IPS DF 6.9 (cell line): ENCODE measurements at regions not wholly inside any gene's neighbourhood (a gene's known extent, or its start where the extent isn't known, plus 50 kb on each side); places are given as distances from the start of the nearest gene placed in this dataset.
A peak's percentile ranks its signal among the peaks of the same experiment; 100 is the strongest.

Experiments used
- DNase-seq: peaks from one replicate; pipeline ENCODE4 v3.0.0-alpha.2; 2013; ENCODE audit warnings: low read depth, low spot score
- H3K27ac ChIP-seq: one replicate; pipeline ENCODE4 v1.5.1; 2013; ENCODE audit warnings: low read length, control low read depth
- H3K27me3 ChIP-seq: 2 replicates; pipeline ENCODE4 v1.6.1; 2013; ENCODE audit warnings: mild to moderate bottlenecking, low read length; ENCODE audit not compliant: control insufficient read depth, insufficient read depth
- H3K36me3 ChIP-seq: 2 replicates; pipeline ENCODE4 v1.6.1; 2013; ENCODE audit warnings: low read length; ENCODE audit not compliant: control insufficient read depth, insufficient read depth
- H3K4me1 ChIP-seq: 2 replicates; pipeline ENCODE4 v1.6.1; 2013; ENCODE audit warnings: low read length; ENCODE audit not compliant: control insufficient read depth, insufficient read depth
- H3K4me3 ChIP-seq: 2 replicates; pipeline ENCODE4 v1.5.1; 2013; ENCODE audit warnings: mild to moderate bottlenecking, low read length
- H3K9me3 ChIP-seq: 2 replicates; pipeline ENCODE4 v1.6.1; 2013; ENCODE audit warnings: low read length, inconsistent platforms; ENCODE audit not compliant: control insufficient read depth, insufficient read depth
- WGBS: extraction: QIAGEN DNeasy Blood & Tissue Kit; methylation state at CpG from one replicate; pipeline ENCODE4 v1.1.7; 2013; ENCODE audit warnings: mixed read lengths, missing lambda C conversion rate; ENCODE audit not compliant: insufficient read length, insufficient coverage; 5-methylcytosine and 5-hydroxymethylcytosine counted together

DNA sequence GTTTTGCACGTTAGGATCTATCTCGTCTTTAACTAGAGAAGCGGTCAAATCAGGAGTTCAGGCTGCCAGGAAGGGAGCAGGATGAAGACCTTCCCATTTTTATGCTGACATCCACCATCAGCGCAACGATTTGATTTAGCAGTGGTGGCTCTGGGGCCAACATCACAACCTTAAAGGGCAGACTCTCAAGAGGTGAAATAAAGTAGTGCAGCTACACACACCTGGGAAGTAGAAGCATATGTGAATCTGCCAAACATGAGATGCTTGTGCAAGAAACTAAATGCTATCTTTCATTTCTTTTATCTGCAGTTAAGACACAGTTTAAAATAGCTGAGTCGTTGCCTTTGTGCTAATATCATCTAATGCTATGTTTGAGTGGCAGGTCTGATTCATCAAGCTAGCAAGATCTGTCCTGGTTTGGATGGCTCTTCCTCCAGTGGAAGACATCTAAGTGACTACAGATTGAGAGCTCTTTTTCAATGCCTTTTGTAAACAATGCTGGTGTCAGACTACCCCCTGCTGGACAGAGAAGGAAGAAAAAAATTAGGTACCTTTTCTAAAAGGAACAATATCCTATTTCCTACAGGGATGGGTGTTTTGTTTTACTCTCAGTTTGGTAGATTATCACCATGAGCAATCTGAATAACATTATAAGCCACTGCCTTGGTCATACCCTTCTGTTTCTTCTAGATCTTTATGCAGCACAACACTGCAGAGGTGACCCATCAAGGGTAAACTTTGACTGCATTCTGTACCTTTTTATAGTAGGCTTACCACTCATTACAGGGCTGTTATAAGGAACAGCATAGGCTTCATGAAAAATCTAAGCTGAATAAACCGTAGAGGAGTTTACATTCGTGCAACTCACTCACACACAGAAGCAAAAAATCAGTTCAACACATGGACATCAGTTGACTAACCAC lies 171.6 kb upstream of the FBXL4 start:
- no CpG with 5 or more reads among the region's 8 CpGs for WGBS
- DNase-seq: peak; percentile 11
- Histone ChIP-seq H3K36me3 (no peaks in the 10 kb centered on the region), H3K4me3 (no peak overlapping the region), H3K27ac (no peak overlapping the region), H3K9me3 (no peaks in the 10 kb centered on the region), H3K4me1 (no peaks in the 10 kb centered on the region), H3K27me3 (no peaks in the 10 kb centered on the region)

DNA sequence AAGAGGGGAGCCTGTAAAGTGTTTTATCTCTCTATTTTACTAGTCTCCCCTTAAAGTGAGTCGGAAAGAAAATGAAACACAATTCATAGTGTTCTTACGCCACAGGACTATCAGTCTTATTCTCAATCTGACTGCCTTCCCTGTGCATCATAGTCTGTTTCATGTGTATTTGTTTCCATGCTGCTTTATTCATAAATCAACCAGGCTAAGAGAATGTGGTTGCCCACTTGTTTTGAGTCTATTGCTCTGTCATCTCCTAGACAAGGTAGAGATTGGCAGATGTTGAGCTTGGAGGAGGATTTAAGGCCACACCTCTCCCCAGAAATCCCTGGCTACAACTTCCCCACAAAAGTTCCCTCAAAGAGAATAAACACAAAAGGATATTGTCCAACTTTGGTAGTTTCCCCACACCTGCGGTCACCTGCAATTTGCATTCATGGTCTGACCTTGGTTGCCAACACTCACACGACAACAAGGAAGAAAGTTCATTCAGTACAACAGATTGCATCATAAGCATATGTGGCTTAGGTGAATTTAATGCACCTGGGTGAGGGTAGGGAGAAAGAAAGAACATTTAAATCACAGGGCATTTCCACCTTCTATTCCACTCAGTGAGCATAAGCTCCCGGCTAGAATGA lies 167.1 kb upstream of the FBXL4 start:
- WGBS: no CpG with 5 or more reads among the region's 5 CpGs
- H3K4me3 ChIP-seq: no peak overlapping the region
- H3K36me3 ChIP-seq: no peaks in the 10 kb centered on the region
- H3K9me3 ChIP-seq: no peaks in the 10 kb centered on the region
- H3K27ac ChIP-seq: no peak overlapping the region
- H3K4me1 ChIP-seq: no peaks in the 10 kb centered on the region
- no peaks in the 10 kb centered on the region for H3K27me3 ChIP-seq
- DNase-seq: no peak

DNA sequence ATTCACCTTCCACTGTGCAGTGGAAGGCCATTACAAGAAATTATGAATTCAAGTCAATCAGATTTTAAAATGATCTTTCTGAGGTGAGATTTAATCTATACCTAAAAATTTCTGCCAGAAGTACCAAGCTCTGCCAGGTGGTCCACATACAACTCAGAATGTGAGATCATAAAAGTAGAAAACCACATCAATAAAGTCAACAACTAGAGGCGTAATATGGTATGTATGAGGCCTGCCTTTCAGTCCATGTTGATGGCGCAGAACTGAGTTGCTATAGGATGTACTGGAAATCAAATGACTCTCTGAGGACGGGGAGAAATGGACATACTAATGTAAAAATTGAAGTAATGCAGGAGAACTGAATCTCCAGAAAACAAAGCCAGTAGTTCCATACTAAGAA lies 163.8 kb upstream of the FBXL4 start:
- Histone ChIP-seq H3K4me1 (no peaks in the 10 kb centered on the region), H3K27ac (no peak overlapping the region), H3K36me3 (no peaks in the 10 kb centered on the region), H3K27me3 (no peaks in the 10 kb centered on the region), H3K9me3 (no peaks in the 10 kb centered on the region), H3K4me3 (no peak overlapping the region)
- WGBS: no CpG with 5 or more reads among the region's 3 CpGs
- no peak for DNase-seq

DNA sequence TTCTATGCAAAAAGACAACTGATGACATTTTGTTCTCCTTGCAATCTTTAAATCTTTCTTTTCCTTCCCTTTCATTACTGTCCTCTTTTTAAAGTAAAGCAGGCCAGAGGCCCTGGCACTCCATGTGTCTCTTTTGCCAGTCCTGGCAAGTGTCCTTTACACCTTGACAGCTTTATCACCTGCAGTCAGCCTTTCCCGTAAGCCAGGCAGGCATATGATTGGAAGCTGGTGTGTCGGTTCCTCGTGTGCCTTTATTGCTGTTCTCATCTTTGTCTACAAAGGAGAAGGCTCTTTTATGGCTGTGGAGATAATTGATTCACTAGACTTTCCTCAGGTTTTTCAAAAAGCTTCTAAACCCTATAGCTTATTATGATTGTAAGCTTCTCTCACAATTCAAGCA lies 162.3 kb upstream of the FBXL4 start:
- Histone ChIP-seq H3K9me3 (no peaks in the 10 kb centered on the region), H3K4me1 (no peaks in the 10 kb centered on the region), H3K36me3 (no peaks in the 10 kb centered on the region), H3K27me3 (no peaks in the 10 kb centered on the region), H3K27ac (no peak overlapping the region), H3K4me3 (no peak overlapping the region)
- DNase-seq: no peak
- WGBS: no CpG with 5 or more reads among the region's 3 CpGs

DNA sequence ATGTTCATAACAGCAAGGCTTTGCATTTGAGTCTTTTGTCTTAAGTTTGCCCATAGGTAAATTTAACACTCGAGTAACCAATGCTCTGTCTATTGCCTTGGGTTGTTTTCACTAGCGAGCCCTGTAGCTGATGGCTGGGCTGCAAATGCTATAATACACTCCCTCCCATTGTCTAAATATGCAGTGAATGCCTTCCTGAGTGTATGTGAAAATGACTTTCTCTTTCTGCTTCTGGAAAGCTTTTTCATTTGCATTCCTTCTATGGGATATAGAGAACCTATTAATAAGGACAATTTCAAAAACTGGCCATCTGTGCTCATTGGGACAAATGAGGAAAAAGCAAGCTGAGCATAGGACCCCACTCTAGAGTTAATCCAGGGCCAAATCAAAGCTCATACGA lies 156.5 kb upstream of the FBXL4 start:
- no peaks in the 10 kb centered on the region for H3K27me3 ChIP-seq
- no peaks in the 10 kb centered on the region for H3K4me1 ChIP-seq
- H3K9me3 ChIP-seq: no peaks in the 10 kb centered on the region
- no CpG with 5 or more reads among the region's 3 CpGs for WGBS
- H3K36me3 ChIP-seq: no peaks in the 10 kb centered on the region
- no peak overlapping the region for H3K27ac ChIP-seq
- no peak for DNase-seq
- no peak overlapping the region for H3K4me3 ChIP-seq

DNA sequence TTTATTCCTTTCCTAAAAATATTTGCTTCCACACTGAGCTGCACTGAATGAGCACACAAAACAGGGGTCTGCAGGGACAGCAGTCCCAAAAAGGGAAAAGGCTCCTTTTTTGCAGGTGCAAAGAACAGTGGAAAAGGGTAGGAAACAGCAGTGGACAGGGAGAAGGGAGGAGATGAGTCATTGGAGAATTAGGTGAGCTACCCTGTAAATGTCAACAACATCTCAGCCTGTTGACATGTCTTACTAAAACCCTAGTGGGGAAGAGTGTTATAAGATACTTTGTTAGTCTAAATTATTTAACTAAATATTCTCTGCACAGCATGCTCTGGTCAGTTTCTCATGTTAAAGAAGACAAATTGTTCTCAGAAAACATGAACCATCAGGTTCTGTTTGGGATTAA lies 151.5 kb upstream of the FBXL4 start:
- no peaks in the 10 kb centered on the region for H3K27me3 ChIP-seq

DNA sequence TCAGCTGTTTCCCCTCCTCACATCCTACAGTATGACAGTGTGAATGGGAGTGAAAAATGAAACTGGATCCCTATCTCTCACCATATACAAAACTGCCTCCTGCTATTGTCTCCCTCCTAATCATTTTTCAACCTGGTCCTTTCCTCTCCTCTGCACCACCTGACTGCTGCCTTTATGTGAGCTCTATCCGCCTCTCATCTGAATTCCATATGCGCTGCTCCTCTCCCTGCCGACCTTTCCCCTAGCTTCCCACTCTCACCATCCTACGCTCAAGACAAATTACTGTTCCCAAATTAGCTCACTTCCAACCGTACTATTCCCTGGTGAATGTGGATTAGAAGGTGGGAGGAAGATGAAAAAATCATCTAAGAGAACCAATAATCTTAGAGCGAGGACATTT lies 148.4 kb upstream of the FBXL4 start:
- Histone ChIP-seq H3K36me3 (no peaks in the 10 kb centered on the region), H3K9me3 (no peaks in the 10 kb centered on the region), H3K27me3 (no peaks in the 10 kb centered on the region), H3K4me3 (no peak overlapping the region), H3K4me1 (no peaks in the 10 kb centered on the region), H3K27ac (no peak overlapping the region)
- no peak for DNase-seq
- no CpG with 5 or more reads among the region's 6 CpGs for WGBS

More for the DNA sequence above, 151.5 kb upstream of the FBXL4 start:
- Histone ChIP-seq H3K36me3 (no peaks in the 10 kb centered on the region), H3K4me1 (no peaks in the 10 kb centered on the region), H3K4me3 (no peak overlapping the region), H3K9me3 (no peaks in the 10 kb centered on the region), H3K27ac (no peak overlapping the region)
- no peak for DNase-seq

DNA sequence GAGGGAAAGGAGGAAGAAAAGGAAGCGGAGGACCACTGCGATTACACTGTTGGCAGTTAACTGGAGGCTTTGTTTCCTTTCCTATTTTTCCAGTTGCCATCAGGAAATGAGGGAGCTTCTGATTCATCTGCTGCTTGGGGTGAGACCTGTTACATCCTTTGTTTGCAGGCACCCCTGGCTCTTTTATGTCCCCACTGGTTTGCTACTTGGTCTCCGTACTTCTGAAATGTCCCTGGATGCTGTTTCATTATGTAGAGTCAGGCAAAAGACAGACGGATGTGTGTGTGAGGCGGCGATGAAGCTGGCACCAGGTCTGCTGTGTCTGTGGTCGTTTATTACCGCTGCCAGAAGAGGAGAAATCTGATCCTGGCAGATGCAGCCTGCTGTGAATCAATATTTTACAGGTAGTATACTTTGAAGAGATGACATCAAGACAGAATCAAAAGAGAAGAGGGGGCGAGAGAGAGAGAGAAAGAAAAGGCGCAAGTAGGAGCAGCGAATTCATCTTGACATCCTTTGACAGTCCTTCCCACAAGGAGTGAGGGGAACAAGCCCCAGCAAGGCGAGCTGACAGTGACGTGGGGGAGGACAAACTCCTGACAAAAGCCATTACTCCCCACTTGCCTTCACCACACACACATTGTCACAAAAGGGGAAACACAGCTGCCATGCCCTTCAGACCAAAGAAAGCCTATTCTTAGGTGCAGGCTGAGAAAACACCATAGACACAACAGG lies 145.9 kb upstream of the FBXL4 start:
- no peak for DNase-seq
- no peaks in the 10 kb centered on the region for H3K9me3 ChIP-seq
- H3K27me3 ChIP-seq: no peaks in the 10 kb centered on the region
- H3K27ac ChIP-seq: no peak overlapping the region
- no peak overlapping the region for H3K4me3 ChIP-seq
- H3K36me3 ChIP-seq: no peaks in the 10 kb centered on the region
- H3K4me1 ChIP-seq: no peaks in the 10 kb centered on the region
- no CpG with 5 or more reads among the region's 13 CpGs for WGBS

DNA sequence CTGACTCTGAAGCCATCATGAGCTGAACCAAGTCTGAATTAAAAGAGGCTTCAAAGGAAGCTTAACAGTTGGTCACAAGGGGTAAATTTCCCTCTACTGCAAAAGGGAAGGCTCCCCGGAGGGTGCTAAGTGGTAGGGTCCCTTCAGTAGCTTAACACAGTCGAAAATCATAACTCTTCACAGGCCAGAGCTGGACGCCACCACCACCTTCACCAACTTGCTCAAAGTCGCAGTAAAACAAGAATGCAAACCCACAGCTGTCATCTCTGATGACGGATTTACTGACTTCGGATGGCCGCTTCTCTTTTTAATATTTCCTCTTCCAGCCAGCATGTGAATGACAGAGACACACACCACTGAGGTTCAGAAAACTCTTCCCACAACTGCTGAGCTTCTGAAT lies 144.7 kb upstream of the FBXL4 start:
- H3K4me3 ChIP-seq: no peak overlapping the region
- no peaks in the 10 kb centered on the region for H3K36me3 ChIP-seq
- DNase-seq: no peak
- H3K27me3 ChIP-seq: no peaks in the 10 kb centered on the region
- WGBS: no CpG with 5 or more reads among the region's 7 CpGs
- H3K4me1 ChIP-seq: no peaks in the 10 kb centered on the region
- no peak overlapping the region for H3K27ac ChIP-seq
- H3K9me3 ChIP-seq: no peaks in the 10 kb centered on the region

DNA sequence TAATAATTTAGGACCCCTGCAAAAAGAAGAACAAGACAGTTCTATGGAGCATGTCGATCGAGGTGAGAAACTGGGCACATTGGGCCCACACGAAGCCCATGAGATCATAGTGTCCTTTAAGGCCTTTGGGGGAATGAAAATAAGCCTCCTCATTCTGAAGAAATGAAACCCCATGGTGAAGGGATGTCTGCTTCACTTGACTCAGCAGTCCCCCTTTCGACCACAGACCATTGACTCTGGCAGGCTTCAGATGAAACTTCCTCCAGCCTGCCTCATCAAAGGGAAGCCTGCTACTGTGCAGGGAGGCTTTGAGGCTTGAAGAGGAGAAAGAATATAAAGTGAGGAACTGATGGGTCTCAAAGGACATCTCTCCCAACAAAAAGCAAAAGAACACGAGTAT lies 144.2 kb upstream of the FBXL4 start:
- peaks cover under 1% of the 10 kb centered on the region; the same call in 1 of the 2 replicates for H3K4me1 ChIP-seq
- no peaks in the 10 kb centered on the region for H3K36me3 ChIP-seq
- no peak overlapping the region for H3K27ac ChIP-seq
- no peaks in the 10 kb centered on the region for H3K9me3 ChIP-seq
- no peak for DNase-seq
- no peak overlapping the region for H3K4me3 ChIP-seq
- no CpG with 5 or more reads among the region's 5 CpGs for WGBS
- no peaks in the 10 kb centered on the region for H3K27me3 ChIP-seq
